Ishikawa (cell line): ENCODE measurements at regions not wholly inside any gene's neighbourhood (a gene's known extent, or its start where the extent isn't known, plus 50 kb on each side); places are given as distances from the start of the nearest gene placed in this dataset.

ENCODE experiments used
- CEBPB ChIP-seq: IDR thresholded peaks from 2 replicates; pipeline ENCODE4 v1.6.1; 2012
- CREB1 ChIP-seq: IDR thresholded peaks from 2 replicates; pipeline ENCODE4 v1.6.1; 2012; ENCODE audit warnings: low read depth
- EGR1 ChIP-seq: IDR thresholded peaks from 2 replicates; pipeline ENCODE4 v1.6.1; 2012
- EP300 ChIP-seq: IDR thresholded peaks from 2 replicates; pipeline ENCODE4 v1.6.1; 2012; ENCODE audit warnings: borderline replicate concordance
- FOXM1 ChIP-seq: IDR thresholded peaks from 2 replicates; pipeline ENCODE4 v1.6.1; 2012; ENCODE audit warnings: low read depth, borderline replicate concordance
- MAX ChIP-seq: IDR thresholded peaks from 2 replicates; pipeline ENCODE4 v1.6.1; 2012
- NFIC ChIP-seq: IDR thresholded peaks from 2 replicates; pipeline ENCODE4 v1.6.1; 2012
- RAD21 ChIP-seq: IDR thresholded peaks from 2 replicates; pipeline ENCODE4 v1.6.1; 2012; ENCODE audit warnings: low read depth
- REST ChIP-seq: IDR thresholded peaks from 2 replicates; pipeline ENCODE4 v1.6.1; 2012; ENCODE audit warnings: low read depth, mild to moderate bottlenecking
- TAF1 ChIP-seq: IDR thresholded peaks from 2 replicates; pipeline ENCODE4 v1.6.1; 2012; ENCODE audit warnings: low read depth, mild to moderate bottlenecking
- TCF12 ChIP-seq: IDR thresholded peaks from 2 replicates; pipeline ENCODE4 v1.6.1; 2012; ENCODE audit warnings: low read depth
- TEAD4 ChIP-seq: IDR thresholded peaks from 2 replicates; pipeline ENCODE4 v1.6.1; 2012
- USF1 ChIP-seq: IDR thresholded peaks from 2 replicates; pipeline ENCODE4 v1.6.1; 2012
- YY1 ChIP-seq: IDR thresholded peaks from 2 replicates; pipeline ENCODE4 v1.6.1; 2012; ENCODE audit warnings: low read depth
- ZBTB7A ChIP-seq: IDR thresholded peaks from 2 replicates; pipeline ENCODE4 v1.6.1; 2012; ENCODE audit warnings: low read depth

- no peak for TF ChIP-seq EGR1
- no peak for TF ChIP-seq CREB1
- TF ChIP-seq EP300 = no peak
These were observed 296.6 kb upstream of the PRICKLE1 start for GRCh38 chr12:42886160-42886559.

DNA sequence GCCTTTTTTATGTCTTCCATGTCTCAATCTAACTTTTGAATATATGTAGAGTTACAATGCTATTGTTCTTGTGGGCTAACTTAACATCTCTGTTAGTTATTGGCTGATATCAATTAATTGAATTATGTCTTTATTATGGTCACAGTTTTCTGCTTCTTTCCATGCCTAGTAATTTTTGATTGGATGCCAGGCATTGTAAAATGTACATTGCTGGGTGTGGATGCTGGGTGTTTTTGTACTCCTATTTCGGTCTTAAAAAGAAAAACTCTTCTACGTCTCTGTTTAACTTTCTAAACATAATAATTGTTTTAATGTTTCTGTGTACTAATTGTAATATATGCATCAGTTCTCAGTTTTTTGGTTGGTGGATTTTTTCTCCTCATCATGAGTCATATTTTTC, 296.1 kb upstream of the PRICKLE1 start:
- TF ChIP-seq RAD21 (no peak), MAX (no peak), NFIC (no peak), TEAD4 (no peak), TCF12 (no peak), EGR1 (no peak)

DNA sequence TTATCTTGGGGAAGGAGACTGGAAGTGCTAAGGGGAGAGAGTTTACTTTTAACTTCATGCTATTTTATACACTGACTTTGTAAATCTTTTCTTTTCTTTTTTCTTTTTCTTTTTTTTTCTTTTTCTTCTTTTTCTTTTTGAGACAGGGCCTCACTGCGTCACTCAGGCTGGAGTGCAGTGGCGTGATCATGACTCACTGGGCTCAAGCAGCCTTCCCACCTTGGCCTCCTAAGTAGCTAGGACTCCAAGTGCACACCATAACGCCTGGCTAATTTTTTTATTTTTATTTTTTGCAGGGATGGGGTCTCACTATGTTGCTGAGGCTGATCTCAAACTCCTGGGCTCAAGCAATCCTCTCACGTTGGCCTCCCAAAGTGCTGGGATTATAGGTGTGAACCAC, 294.6 kb upstream of the PRICKLE1 start:
- TF ChIP-seq TCF12 = no peak
- TF ChIP-seq EP300 = no peak
- TF ChIP-seq REST = no peak
- no peak for TF ChIP-seq USF1
- no peak for TF ChIP-seq TEAD4
- no peak for TF ChIP-seq FOXM1
- no peak for TF ChIP-seq TAF1
- TF ChIP-seq CREB1 = no peak
- no peak for TF ChIP-seq EGR1
- no peak for TF ChIP-seq MAX
- TF ChIP-seq RAD21 = no peak
- no peak for TF ChIP-seq ZBTB7A
- no peak for TF ChIP-seq CEBPB
- no peak for TF ChIP-seq YY1
- TF ChIP-seq NFIC = no peak

GRCh38 chr12:42873401-42873800, 283.9 kb upstream of the PRICKLE1 start:
- TF ChIP-seq EGR1 (no peak), ZBTB7A (no peak), MAX (no peak)

DNA sequence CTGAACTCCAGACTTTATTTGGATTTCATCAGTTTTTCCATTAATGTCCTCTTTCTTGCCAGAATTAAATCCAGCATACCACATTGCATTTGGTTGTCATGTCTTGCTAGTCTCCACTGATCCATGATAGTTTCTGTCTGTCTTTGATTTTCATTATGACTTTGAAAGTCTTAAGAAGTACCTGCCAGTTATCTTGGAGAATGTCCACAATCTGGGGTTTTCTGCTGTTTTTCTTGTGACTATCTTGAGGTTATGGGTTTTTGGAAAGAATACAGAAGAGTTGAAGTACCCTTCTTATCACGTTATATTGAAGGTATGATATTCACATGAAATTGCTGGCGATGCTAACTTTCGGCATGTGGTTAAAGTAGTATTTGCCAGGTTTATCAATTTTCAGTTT, 282.3 kb upstream of the PRICKLE1 start:
- TF ChIP-seq EGR1 (no peak), NFIC (no peak), CEBPB (no peak), TCF12 (no peak), ZBTB7A (no peak), YY1 (no peak), FOXM1 (no peak), USF1 (no peak), EP300 (no peak), CREB1 (no peak), TAF1 (no peak)

DNA sequence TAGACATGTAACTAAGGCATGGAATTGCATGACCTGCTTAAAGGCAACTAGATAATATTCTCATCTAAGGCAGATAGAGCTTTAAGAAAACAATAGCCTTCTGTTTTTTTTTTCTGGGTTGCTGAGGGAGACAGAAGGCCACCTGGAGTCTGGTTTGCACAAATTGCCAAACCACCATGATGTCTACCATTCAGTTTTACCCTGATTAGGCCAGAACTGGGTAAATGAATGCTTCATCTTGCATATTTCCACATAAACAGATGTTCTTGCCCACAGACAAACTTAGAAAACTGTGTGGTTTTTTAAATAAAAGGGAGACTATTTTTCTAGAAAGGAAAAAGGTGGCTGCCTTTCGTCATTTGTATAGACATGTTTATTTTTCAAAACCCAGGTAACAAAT, 278.7 kb upstream of the PRICKLE1 start:
- no peak for TF ChIP-seq TCF12
- no peak for TF ChIP-seq FOXM1
- no peak for TF ChIP-seq TAF1
- no peak for TF ChIP-seq MAX
- TF ChIP-seq EGR1 = no peak
- TF ChIP-seq CEBPB = no peak
- no peak for TF ChIP-seq TEAD4
- no peak for TF ChIP-seq USF1
- TF ChIP-seq YY1 = no peak
- no peak for TF ChIP-seq REST
- no peak for TF ChIP-seq ZBTB7A
- TF ChIP-seq EP300 = no peak
- TF ChIP-seq NFIC = no peak
- TF ChIP-seq CREB1 = no peak
- TF ChIP-seq RAD21 = no peak
